ENCODE measurements at regions not wholly inside any gene's neighbourhood (a gene's known extent, or its start where the extent isn't known, plus 50 kb on each side); places are given as distances from the start of the nearest gene placed in this dataset.

GRCh38 chr5:155727512-155728145 is 599.3 kb upstream of the SGCD start:
- DNase-seq (peak in 2 of 5 donors; percentile 11 to 38), FAIRE-seq (no peak)
- peak overlapping the region in 2 of 3 donors; percentile 15 to 34 for H3K4me3 ChIP-seq (ENCODE audit: low read length in 3 of 3)
- peaks cover 0 to 4% (median 0%) of the 10 kb centered on the region in 3 donors for H3K4me1 ChIP-seq (ENCODE audit: control insufficient read depth in 2 of 3, insufficient read depth in 2 of 3, low read depth in 1 of 3, low read length in 3 of 3)
- no peak for TF ChIP-seq CTCF (IDR thresholded peaks at IDR 0.05; ENCODE audit: borderline replicate concordance, extremely low read depth, insufficient read depth)
- no peaks in the 10 kb centered on the region for H3K9me3 ChIP-seq (ENCODE audit: control insufficient read depth in 2 of 3, insufficient read depth in 1 of 3, low read length in 3 of 3)
- intact Hi-C loops (cut with DNase I) = no loop called here
- H3K27ac ChIP-seq (ENCODE audit: low read depth in 2 of 2, low read length in 2 of 2) = no peak overlapping the region
- H3K9ac ChIP-seq (ENCODE audit: low read length in 3 of 3) = no peak overlapping the region
- peaks cover 26% of the 10 kb centered on the region for H3K27me3 ChIP-seq (ENCODE audit: control insufficient read depth, insufficient read depth, low read length)
- H3K36me3 ChIP-seq (ENCODE audit: control insufficient read depth in 2 of 3, insufficient read depth in 3 of 3, low read length in 3 of 3) = no peaks in the 10 kb centered on the region

GRCh38 chr5:155728146-155728856 is 598.7 kb upstream of the SGCD start:
- Histone ChIP-seq H3K36me3 (ENCODE audit: control insufficient read depth in 2 of 3, insufficient read depth in 3 of 3, low read length in 3 of 3) (no peaks in the 10 kb centered on the region), H3K4me1 (ENCODE audit: control insufficient read depth in 2 of 3, insufficient read depth in 2 of 3, low read depth in 1 of 3, low read length in 3 of 3) (peaks cover 0 to 4% (median 0%) of the 10 kb centered on the region in 3 donors), H3K4me3 (ENCODE audit: low read length in 3 of 3) (peak overlapping the region in 2 of 3 donors; percentile 15 to 34), H3K27ac (ENCODE audit: low read depth in 2 of 2, low read length in 2 of 2) (no peak overlapping the region), H3K9ac (ENCODE audit: low read length in 3 of 3) (no peak overlapping the region), H3K27me3 (ENCODE audit: control insufficient read depth, insufficient read depth, low read length) (peaks cover 27% of the 10 kb centered on the region), H3K9me3 (ENCODE audit: control insufficient read depth in 2 of 3, insufficient read depth in 1 of 3, low read length in 3 of 3) (no peaks in the 10 kb centered on the region)
- TF ChIP-seq CTCF (IDR thresholded peaks at IDR 0.05; ENCODE audit: borderline replicate concordance, extremely low read depth, insufficient read depth) = no peak
- DNase-seq = peak; percentile 77 to 88 (median 82)
- FAIRE-seq = no peak
- intact Hi-C loops (cut with DNase I) = no loop called here

GRCh38 chr5:155728857-155729683 is 597.9 kb upstream of the SGCD start:
- DNase-seq = peak in 4 of 5 donors; percentile 30 to 47 (median 39)
- H3K27ac ChIP-seq (ENCODE audit: low read depth in 2 of 2, low read length in 2 of 2) = no peak overlapping the region
- H3K27me3 ChIP-seq (ENCODE audit: control insufficient read depth, insufficient read depth, low read length) = peaks cover 27% of the 10 kb centered on the region

More at GRCh38 chr5:155728857-155729683, 597.9 kb upstream of the SGCD start:
- intact Hi-C loops (cut with DNase I) = no loop called here
- Histone ChIP-seq H3K9me3 (ENCODE audit: control insufficient read depth in 2 of 3, insufficient read depth in 1 of 3, low read length in 3 of 3) (no peaks in the 10 kb centered on the region), H3K36me3 (ENCODE audit: control insufficient read depth in 2 of 3, insufficient read depth in 3 of 3, low read length in 3 of 3) (no peaks in the 10 kb centered on the region), H3K4me1 (ENCODE audit: control insufficient read depth in 2 of 3, insufficient read depth in 2 of 3, low read depth in 1 of 3, low read length in 3 of 3) (peaks cover 0 to 4% (median 0%) of the 10 kb centered on the region in 3 donors), H3K4me3 (ENCODE audit: low read length in 3 of 3) (peak overlapping the region in 1 of 3 donors; percentile 32), H3K9ac (ENCODE audit: low read length in 3 of 3) (no peak overlapping the region)
- no peak for FAIRE-seq
- no peak for TF ChIP-seq CTCF (IDR thresholded peaks at IDR 0.05; ENCODE audit: borderline replicate concordance, extremely low read depth, insufficient read depth)

All from kidney (tissue), 13 donors.